ENCODE measurements at regions not wholly inside any gene's neighbourhood (a gene's known extent, or its start where the extent isn't known, plus 50 kb on each side); places are given as distances from the start of the nearest gene placed in this dataset.

GRCh38 chr4:124565371-124565770, 147.2 kb downstream of the ANKRD50 start:
- H2AFZ ChIP-seq (ENCODE audit: low read length), result no peak overlapping the region
- no peaks in the 10 kb centered on the region for H3K79me2 ChIP-seq (ENCODE audit: low read length)
- no peaks in the 10 kb centered on the region for H3K9me3 ChIP-seq (replicated peaks; ENCODE audit: insufficient read depth, low read length)
- H3K36me3 ChIP-seq (replicated peaks; ENCODE audit: insufficient read depth, low read length), result no peaks in the 10 kb centered on the region
- no peak for DNase-seq
- no peaks in the 10 kb centered on the region for H4K20me1 ChIP-seq (ENCODE audit: insufficient read depth, low read length)
- H3K9me2 ChIP-seq (replicated peaks; ENCODE audit: insufficient read depth, low read length), result no peaks in the 10 kb centered on the region
- H3K9ac ChIP-seq (ENCODE audit: low read length), result no peak overlapping the region
- H3K4me1 ChIP-seq (ENCODE audit: low read length), result no peaks in the 10 kb centered on the region
- no peaks in the 10 kb centered on the region for H3F3A ChIP-seq (ENCODE audit: insufficient read depth, low read length)
- H3K27me3 ChIP-seq (replicated peaks; ENCODE audit: insufficient read depth, low read length), result no peaks in the 10 kb centered on the region
- no peak overlapping the region for H3K27ac ChIP-seq (ENCODE audit: low read length)
- no peak overlapping the region for H3K4me3 ChIP-seq (ENCODE audit: low read length)
- no peak for TF ChIP-seq EZH2phosphoT487 (IDR thresholded peaks at IDR 0.05; ENCODE audit: low read length)
- TF ChIP-seq EZH2 (optimal IDR thresholded peaks at IDR 0.05; ENCODE audit: low read depth, low read length), result no peak
- no peak for TF ChIP-seq CTCF (IDR thresholded peaks at IDR 0.05; ENCODE audit: low read length)
- no peak overlapping the region for H3K4me2 ChIP-seq (ENCODE audit: low read depth, low read length)

- Histone ChIP-seq H3K4me1 (ENCODE audit: low read length) (no peaks in the 10 kb centered on the region), H3K9me3 (replicated peaks; ENCODE audit: insufficient read depth, low read length) (no peaks in the 10 kb centered on the region), H3K4me3 (ENCODE audit: low read length) (no peak overlapping the region), H3K9me2 (replicated peaks; ENCODE audit: insufficient read depth, low read length) (no peaks in the 10 kb centered on the region), H3K4me2 (ENCODE audit: low read depth, low read length) (no peak overlapping the region), H3K79me2 (ENCODE audit: low read length) (no peaks in the 10 kb centered on the region), H3K9ac (ENCODE audit: low read length) (no peak overlapping the region), H3F3A (ENCODE audit: insufficient read depth, low read length) (no peaks in the 10 kb centered on the region), H3K36me3 (replicated peaks; ENCODE audit: insufficient read depth, low read length) (no peaks in the 10 kb centered on the region), H2AFZ (ENCODE audit: low read length) (no peak overlapping the region), H3K27me3 (replicated peaks; ENCODE audit: insufficient read depth, low read length) (no peaks in the 10 kb centered on the region), H3K27ac (ENCODE audit: low read length) (no peak overlapping the region), H4K20me1 (ENCODE audit: insufficient read depth, low read length) (no peaks in the 10 kb centered on the region)
- no peak for DNase-seq
- TF ChIP-seq CTCF (IDR thresholded peaks at IDR 0.05; ENCODE audit: low read length) (no peak), EZH2phosphoT487 (IDR thresholded peaks at IDR 0.05; ENCODE audit: low read length) (no peak), EZH2 (optimal IDR thresholded peaks at IDR 0.05; ENCODE audit: low read depth, low read length) (no peak)
Measured at GRCh38 chr4:124566030-124566429, 146.5 kb downstream of the ANKRD50 start.

GRCh38 chr4:124573056-124573455, 139.5 kb downstream of the ANKRD50 start:
- no peak overlapping the region for H3K27ac ChIP-seq (ENCODE audit: low read length)
- no peaks in the 10 kb centered on the region for H3K36me3 ChIP-seq (replicated peaks; ENCODE audit: insufficient read depth, low read length)
- no peak for TF ChIP-seq CTCF (IDR thresholded peaks at IDR 0.05; ENCODE audit: low read length)
- TF ChIP-seq EZH2phosphoT487 (IDR thresholded peaks at IDR 0.05; ENCODE audit: low read length), result no peak
- TF ChIP-seq EZH2 (optimal IDR thresholded peaks at IDR 0.05; ENCODE audit: low read depth, low read length), result no peak
- no peaks in the 10 kb centered on the region for H4K20me1 ChIP-seq (ENCODE audit: insufficient read depth, low read length)
- no peak overlapping the region for H2AFZ ChIP-seq (ENCODE audit: low read length)
- H3K4me2 ChIP-seq (ENCODE audit: low read depth, low read length), result no peak overlapping the region
- no peaks in the 10 kb centered on the region for H3K9me2 ChIP-seq (replicated peaks; ENCODE audit: insufficient read depth, low read length)
- H3K9ac ChIP-seq (ENCODE audit: low read length), result no peak overlapping the region
- no peak for DNase-seq
- H3K27me3 ChIP-seq (replicated peaks; ENCODE audit: insufficient read depth, low read length), result no peaks in the 10 kb centered on the region
- no peaks in the 10 kb centered on the region for H3F3A ChIP-seq (ENCODE audit: insufficient read depth, low read length)
- no peak overlapping the region for H3K4me3 ChIP-seq (ENCODE audit: low read length)
- no peaks in the 10 kb centered on the region for H3K4me1 ChIP-seq (ENCODE audit: low read length)
- no peaks in the 10 kb centered on the region for H3K79me2 ChIP-seq (ENCODE audit: low read length)
- H3K9me3 ChIP-seq (replicated peaks; ENCODE audit: insufficient read depth, low read length), result no peaks in the 10 kb centered on the region

All from MM.1S (cell line).